ENCODE measurements at regions not wholly inside any gene's neighbourhood (a gene's known extent, or its start where the extent isn't known, plus 50 kb on each side); places are given as distances from the start of the nearest gene placed in this dataset.

DNA sequence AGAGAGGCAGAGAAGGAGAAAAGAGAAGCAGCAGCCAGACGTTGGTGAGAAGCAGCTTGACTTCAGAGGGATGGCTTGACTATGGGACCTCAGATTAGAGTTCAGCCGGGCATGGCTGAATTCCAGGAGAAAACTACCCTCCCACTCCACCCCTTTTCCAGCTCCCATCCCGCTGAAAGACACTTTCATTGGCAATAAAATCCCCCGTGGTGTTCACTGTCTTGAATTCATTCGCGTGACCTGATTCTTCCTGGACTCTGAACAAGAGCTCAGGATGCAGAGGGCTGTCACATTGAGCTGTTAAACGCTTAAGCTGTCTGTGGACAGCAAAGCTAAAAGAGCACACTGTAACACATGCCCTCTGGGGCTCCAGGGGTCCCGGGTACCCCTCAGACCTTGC is 1575.3 kb upstream of the AGA start:
- TF ChIP-seq CTCF (IDR thresholded peaks at IDR 0.05) = no peak
- Histone ChIP-seq H3K4me3 (ENCODE audit: low read depth in 1 of 2, low read length in 1 of 2) (no peak overlapping the region), H3K27me3 (no peaks in the 10 kb centered on the region), H3K36me3 (no peaks in the 10 kb centered on the region), H3K27ac (no peak overlapping the region), H3K9me3 (no peaks in the 10 kb centered on the region), H3K4me1 (ENCODE audit: control insufficient read depth in 1 of 2, insufficient read depth in 1 of 2, low read depth in 1 of 2, low read length in 1 of 2) (no peaks in the 10 kb centered on the region)

- Histone ChIP-seq H3K36me3 (no peaks in the 10 kb centered on the region), H3K27me3 (no peaks in the 10 kb centered on the region), H3K27ac (no peak overlapping the region), H3K4me1 (ENCODE audit: control insufficient read depth in 1 of 2, insufficient read depth in 1 of 2, low read depth in 1 of 2, low read length in 1 of 2) (peaks cover 5 to 9% of the 10 kb centered on the region in 2 experiments), H3K4me3 (ENCODE audit: low read depth in 1 of 2, low read length in 1 of 2) (no peak overlapping the region), H3K9me3 (no peaks in the 10 kb centered on the region)
- TF ChIP-seq CTCF (IDR thresholded peaks at IDR 0.05) = no peak
Observed at GRCh38 chr4:179027569-179027968, 1585.3 kb upstream of the AGA start.

GRCh38 chr4:179028321-179028720 is 1586.1 kb upstream of the AGA start:
- Histone ChIP-seq H3K9me3 (no peaks in the 10 kb centered on the region), H3K27me3 (no peaks in the 10 kb centered on the region), H3K4me3 (ENCODE audit: low read depth in 1 of 2, low read length in 1 of 2) (no peak overlapping the region), H3K36me3 (no peaks in the 10 kb centered on the region), H3K4me1 (ENCODE audit: control insufficient read depth in 1 of 2, insufficient read depth in 1 of 2, low read depth in 1 of 2, low read length in 1 of 2) (peaks cover 5 to 9% of the 10 kb centered on the region in 2 experiments), H3K27ac (no peak overlapping the region)
- no peak for TF ChIP-seq CTCF (IDR thresholded peaks at IDR 0.05)

GRCh38 chr4:179029683-179030082 is 1587.4 kb upstream of the AGA start:
- no peaks in the 10 kb centered on the region for H3K27me3 ChIP-seq
- H3K9me3 ChIP-seq = no peaks in the 10 kb centered on the region
- no peaks in the 10 kb centered on the region for H3K36me3 ChIP-seq
- no peak overlapping the region for H3K27ac ChIP-seq
- H3K4me3 ChIP-seq (ENCODE audit: low read depth in 1 of 2, low read length in 1 of 2) = no peak overlapping the region
- TF ChIP-seq CTCF (IDR thresholded peaks at IDR 0.05) = no peak
- peaks cover 5 to 8% of the 10 kb centered on the region in 2 experiments for H3K4me1 ChIP-seq (ENCODE audit: control insufficient read depth in 1 of 2, insufficient read depth in 1 of 2, low read depth in 1 of 2, low read length in 1 of 2)

DNA sequence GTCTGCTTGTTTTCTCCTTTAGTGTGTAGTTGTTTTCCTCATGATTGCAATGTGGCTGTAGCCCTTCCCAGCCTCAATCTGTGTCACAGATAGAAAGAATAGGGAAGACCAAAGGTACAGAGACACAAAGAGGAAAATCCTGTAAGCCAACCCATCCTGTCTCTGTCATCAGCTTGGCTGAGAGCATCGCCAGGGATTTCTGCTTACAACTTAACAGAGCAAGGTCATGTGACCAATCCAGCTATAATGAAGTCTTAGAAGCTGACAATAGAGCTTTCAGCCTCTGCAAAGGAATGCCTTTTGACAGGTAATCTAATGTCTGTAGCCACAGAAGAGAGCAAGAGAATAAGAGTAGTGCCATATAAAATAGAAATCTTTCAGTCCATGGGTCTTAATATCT is 1598.0 kb upstream of the AGA start:
- H3K9me3 ChIP-seq = no peaks in the 10 kb centered on the region
- H3K4me1 ChIP-seq (ENCODE audit: control insufficient read depth in 1 of 2, insufficient read depth in 1 of 2, low read depth in 1 of 2, low read length in 1 of 2) = no peaks in the 10 kb centered on the region
- no peak for TF ChIP-seq CTCF (IDR thresholded peaks at IDR 0.05)
- no peak overlapping the region for H3K4me3 ChIP-seq (ENCODE audit: low read depth in 1 of 2, low read length in 1 of 2)
- no peak overlapping the region for H3K27ac ChIP-seq
- no peaks in the 10 kb centered on the region for H3K27me3 ChIP-seq
- H3K36me3 ChIP-seq = no peaks in the 10 kb centered on the region
